HG03095 (cell line): ENCODE measurements at regions not wholly inside any gene's neighbourhood (a gene's known extent, or its start where the extent isn't known, plus 50 kb on each side); places are given as distances from the start of the nearest gene placed in this dataset.

Experiments used
- ATAC-seq: cut with Tn5 transposase; IDR thresholded peaks from one replicate; pipeline ENCODE4 v1.9.1; 2021; ENCODE audit warnings: moderate library complexity; ENCODE audit not compliant: unreplicated experiment

DNA sequence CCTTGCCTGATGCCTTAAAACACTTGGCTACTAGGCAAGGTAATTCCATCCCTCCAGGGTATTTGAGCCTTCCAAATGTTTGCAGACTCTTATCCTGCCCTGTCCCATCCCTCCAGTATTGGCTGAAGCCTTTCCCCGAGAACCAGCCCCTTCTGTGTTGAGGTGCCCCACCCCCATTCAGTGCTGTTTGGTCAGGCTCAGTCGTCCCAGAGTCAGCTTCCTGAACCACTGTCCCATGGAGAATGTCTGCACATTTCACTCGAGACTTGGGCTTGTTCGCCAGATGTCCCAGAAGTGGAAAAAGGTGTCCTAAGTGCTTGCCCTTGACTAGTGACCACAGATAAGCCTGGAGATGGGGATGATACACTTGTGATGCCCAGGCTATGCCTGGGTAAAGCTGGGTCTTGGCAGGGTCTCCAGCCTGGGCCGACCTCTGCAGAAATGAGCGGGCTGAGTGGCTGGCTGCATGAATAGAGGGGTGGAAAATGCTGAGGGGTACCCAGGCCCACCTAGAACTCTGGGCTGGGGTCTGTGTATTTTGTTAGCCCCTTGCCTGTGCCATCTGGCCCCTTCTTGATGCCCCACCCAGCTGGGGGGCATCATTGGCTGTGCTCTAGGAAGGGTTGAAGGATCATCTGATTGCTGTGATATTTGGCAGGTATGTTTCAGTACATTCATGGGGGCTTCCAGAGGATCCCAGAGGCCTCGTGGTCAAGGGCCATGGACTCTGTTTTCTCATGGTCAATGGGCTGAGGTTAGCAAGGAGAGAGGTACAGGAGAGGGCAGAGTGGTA is 178.4 kb downstream of the MACROH2A1 start:
- no peak for ATAC-seq

DNA sequence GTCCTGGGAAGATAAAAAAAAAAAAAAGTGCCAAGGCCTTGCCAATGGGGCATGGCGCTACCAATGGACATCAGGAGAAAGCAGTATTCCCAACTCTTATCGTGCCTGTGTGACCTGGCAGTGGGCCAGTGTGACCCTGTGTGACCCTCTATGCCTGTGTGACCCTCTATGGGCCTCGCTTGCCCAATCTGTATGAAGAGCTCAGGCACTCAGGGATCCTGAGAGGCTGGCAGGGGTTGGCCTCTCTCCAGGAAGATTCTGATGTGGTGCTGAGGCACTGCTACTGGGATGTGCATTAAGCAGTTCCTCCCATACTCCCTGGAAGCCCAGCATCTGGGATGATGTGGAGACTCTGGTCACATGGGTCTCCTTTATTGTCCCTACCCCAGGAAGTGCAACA is 179.2 kb downstream of the MACROH2A1 start:
- no peak for ATAC-seq

DNA sequence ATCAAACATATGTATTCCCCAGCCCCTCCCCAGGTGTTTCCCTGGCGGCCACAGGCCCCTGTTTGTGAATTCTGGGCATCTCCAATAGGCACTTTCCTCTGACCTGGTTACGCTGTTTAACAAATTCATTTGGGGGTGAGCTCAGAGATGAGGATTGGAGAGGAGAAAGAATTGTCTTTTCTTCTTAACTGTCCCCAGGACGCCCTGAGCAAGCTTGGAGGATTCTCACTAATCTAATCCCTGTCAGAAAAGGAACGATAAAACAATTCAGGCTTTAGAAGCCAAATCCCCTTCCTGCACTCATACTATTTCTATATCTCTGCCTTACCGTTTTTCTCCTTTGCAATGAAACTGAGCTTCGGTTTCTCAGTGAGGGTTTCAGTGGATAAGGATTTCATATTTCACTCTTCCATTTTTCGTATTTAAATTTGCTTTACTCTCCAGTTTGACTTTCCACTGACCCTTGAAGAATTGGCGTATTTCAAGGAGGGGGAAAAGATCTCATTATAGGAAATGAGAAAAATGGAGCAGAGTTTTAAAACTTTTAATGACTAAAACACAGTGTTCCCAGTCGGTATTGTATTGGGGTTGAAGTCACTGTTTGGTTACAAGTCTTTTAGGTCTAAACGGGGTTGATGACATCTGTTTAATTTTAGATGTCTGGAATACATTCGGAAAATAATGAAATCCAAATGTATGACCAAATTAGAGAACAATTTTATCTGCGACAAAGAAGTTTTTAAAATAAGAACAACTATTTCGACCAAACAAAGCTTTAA is 180.1 kb downstream of the MACROH2A1 start:
- ATAC-seq: no peak

DNA sequence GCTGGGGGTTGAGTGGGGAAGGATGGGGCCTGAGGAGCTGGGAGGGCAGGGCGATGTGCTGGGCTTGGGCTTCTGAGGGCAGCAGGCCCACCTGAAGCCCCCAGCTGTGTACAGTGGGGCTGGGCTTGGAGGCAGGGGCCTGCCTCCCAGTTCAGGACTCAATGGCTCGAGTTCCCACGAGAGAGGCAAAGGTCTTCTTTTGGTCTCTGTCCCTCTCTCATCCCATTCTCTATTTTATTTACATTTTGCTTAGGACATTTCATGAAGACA is 180.6 kb downstream of the MACROH2A1 start:
- no peak for ATAC-seq

DNA sequence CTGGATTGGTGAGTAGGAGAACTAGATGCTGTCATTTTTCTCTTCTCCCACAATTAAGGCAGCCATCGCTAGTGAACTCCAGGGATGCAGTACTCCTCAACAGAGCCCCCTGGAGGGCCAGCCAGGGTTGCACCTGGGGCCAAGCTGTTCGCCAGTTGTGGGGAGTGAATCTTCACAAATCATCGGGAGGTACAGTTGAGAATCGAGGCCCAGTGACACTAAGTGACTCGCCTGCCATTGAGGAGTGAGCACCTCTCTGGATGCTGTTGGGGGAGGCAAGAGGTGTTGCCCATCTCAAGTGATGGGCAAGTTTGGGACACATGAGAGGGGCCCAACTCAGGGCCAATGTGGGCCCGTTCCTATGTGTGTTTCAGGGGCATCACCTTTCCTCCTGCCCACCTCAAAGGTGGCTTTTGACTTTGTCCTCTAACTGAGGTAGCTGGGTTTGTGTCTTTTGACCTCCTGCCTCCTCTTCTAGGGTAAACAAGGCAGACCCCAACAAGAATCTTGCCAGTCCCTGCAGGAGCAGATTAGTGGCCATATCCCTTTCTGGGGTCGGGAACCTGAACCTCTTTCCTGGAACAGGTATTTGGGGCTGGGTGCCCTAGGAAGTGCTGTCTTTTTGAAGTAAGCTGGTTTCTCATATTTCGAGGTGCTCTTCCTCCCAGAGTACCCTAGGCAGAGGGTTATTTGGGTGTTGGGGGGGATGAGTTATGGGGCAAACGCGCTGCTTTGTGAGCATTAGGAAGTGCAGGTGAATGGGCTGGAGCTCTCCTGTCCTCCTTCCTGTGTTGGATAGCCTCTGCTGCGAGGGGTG is 181.2 kb downstream of the MACROH2A1 start:
- ATAC-seq: no peak

DNA sequence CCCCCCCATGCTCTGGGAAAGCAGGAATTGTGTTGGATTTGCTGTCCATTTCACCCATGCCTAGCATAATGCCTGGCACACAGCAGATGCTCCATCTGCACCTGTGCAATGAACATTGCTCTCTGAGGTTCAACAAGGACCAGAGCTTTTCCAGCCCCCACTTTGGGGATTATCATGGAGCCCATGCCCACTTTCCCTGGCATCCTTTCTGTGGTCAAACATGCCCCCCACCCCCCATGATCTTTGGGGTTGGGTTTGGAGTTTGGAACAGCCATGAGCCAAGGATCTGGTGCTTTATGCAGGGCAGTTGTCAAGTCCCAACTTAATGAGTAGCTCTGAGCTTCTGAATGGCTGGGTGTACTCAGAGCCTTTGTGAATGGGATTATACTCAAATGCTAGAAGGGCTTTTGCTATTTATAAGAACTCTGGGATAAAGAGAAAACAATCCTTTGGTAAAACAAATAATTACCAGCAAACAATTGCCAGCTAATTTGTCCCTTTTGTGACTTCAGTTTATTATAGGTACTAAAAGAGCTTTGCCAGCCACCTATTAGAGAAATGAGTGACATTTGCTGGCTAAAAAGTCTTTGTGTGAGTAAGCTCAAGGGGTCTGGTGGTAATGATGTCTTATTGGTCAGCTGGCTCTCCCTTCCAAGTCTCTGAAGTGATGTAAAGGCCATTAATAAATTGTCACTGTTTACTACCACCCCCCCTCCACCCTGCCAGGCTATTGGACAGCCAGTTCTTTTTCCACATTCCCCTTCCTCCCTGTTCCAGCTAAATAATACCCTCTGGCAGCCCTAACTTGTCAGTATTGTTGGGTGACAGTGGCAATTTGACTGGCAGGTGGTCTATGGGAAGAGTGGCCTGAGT is 182.3 kb downstream of the MACROH2A1 start:
- no peak for ATAC-seq

DNA sequence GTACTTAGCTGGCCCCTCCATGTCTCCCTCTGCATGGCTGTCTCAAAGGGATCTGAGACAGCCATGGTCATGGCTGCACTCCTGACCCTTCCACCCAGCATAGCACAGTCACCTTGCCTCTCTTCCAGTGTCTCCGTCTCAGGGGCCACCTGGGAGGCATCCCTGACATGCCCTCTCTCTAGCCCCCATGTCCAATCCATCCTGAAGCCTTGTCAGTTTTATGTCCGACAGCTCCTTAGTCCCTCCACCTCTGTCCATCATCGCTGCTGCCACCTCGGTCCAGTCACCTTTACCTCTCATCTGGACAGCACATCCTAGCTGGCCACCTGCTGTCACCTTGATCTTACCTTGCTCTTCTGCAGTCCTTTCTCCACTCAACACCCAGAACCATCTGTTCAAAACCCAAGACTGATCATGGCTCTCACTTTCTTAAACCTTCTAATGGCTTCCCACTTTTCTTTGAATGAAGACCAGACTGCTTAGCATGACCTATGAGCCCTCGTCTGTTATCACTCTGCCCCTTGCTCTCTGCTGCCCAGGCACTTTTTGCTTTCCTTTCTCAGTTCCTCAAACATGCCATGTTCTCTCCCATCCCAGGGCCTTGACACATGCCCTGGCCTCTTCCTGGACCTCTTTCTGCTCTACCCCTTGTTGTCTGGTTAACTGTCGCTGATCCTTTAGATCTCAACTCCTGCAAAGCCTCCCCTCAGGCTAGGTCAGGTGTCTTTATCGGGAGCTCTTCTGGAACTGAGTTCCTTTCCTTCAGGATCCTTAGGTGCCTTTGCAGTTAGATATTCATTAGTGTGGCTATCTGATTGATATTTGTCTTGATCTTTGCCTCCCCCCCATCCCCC is 181.8 kb upstream of the PITX1 start:
- ATAC-seq: no peak

DNA sequence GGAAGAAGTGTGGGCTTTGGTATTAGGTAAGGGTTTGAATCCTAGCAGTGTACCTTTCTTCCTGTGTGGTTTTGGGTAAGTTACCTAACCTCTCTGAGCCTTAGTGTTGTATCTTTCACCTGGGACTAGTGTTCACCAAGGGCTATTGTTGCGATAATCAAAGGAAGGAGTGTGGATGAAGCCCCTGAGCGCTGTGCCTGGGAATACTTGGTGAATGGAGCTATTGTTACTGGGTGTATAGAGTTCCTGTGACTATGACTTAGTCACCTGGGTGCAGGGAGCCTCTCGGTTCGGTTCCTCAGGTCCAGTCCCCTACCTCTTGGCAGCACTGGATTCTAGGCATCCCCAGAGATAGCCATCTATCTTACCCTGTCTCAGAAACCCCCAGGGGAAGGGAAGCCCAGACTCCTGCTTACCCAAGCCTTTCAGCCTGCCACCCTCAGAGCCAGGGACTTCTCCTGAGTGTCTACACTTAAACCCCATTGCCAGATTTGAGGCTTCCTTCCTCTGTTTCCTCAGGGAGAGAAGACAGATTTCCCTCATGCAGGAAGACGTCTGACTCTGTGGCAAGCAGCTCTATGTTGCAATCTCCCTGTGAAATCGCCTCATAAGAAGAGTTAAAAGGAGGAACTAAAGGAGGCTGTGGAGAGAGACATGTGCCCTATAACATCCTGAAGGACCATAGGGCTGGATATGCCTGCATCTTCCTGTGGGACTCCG is 181.0 kb upstream of the PITX1 start:
- ATAC-seq: no peak

DNA sequence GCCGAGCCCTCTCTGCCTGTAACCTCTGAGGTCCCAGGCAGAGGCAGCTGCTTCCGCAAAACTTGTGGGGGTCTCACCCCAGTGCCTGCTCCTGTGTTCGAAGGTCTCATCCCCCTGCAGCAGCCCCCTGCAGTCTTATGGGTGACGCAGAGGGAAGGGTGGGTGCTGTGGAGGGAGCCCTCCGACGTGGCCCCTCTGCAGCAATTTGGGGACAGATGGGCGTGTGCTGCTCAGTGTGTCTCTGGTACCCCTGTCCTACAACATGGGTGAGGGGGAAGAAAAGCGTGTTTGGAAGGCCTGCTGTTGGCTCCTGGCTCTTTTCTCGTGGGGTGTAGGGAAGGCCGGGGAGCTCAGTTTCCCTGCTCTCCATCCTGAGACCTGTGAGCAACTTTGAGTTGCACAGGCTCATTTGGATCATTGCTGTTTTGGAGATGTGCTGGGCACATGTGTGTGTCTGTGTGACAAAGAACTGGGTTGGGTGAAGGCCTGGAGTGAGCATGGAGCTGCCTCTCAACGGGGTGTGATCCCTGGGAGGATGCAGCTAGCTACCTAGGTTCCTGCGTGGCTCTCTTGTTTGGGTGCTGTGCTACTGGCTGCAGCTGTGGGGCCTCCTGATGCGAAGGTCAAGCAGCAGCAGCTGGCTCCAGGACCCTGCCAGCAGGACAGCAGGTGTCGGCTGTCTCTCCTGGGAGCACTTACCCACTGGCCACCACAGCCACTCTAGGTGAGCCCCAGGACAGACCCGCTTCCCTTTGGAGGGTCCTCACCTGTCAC is 179.6 kb upstream of the PITX1 start:
- no peak for ATAC-seq

DNA sequence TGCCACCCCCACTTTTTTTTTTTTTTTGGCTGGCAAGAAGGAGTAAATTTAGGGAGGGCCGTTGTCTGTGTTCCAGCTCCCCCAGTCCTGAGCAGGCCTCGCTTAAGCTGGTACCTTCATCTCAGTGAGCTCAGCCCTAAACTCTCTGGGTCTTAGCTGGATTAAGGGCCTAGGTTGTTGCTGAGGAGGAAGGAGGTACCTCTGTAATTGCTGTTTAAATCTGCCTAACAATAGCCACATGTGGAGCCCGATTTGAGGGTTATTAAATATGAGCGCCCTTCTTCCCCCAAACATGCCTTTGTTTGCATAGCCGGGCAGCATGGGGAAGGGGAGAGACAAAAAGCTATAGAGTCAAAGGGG is 179.0 kb upstream of the PITX1 start:
- no peak for ATAC-seq

DNA sequence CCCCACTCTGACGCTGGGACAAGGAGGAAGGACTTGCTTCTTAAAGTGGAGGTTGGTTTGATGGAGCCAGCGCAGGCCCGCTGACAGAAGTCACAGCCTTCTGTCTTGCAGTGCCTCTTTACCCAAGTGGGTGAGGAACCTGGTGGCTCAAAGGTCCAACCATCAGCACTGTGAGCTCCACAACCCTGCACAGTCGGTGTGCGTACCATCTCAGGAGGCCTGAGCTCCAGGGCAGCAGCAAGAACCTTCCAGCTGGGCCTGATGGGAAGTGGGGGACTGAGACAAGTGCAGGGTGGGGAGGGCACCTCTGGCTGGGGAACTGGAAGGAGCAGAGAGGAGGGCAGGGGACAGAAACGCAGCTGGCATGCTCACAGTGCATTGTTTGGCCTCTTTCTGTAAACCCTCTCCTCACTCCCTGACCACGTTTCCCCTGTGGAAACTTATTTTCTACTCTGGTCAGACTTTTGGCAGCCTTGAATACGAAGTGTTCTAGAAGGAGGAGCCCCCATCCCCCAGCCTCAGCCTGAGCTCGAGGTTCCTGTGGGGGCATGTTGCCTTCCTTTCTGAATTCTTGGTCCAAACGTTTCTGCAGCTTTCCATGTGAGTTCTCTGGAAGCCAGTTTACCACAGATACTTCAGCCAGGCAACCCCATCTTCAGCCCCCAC is 178.5 kb upstream of the PITX1 start:
- ATAC-seq: no peak

DNA sequence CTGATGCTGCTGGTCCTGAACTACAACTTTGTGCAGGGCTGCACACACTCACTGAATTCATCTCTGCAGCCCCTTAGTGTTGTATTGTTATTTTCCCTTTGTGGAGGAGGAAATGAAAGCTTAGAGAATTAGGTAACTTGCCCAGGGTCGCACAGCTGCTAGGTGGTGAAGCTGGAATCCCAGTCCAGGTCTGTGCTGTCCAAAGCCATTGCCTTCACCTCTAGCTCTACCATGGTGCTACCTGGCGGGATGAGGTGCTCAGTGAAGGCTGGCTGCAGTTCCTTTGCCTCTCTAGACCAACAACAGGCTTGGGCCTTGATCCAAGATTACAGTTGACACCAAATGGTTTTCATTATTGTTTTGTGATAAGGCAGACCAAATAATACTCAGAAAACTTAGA is 177.8 kb upstream of the PITX1 start:
- ATAC-seq: no peak

DNA sequence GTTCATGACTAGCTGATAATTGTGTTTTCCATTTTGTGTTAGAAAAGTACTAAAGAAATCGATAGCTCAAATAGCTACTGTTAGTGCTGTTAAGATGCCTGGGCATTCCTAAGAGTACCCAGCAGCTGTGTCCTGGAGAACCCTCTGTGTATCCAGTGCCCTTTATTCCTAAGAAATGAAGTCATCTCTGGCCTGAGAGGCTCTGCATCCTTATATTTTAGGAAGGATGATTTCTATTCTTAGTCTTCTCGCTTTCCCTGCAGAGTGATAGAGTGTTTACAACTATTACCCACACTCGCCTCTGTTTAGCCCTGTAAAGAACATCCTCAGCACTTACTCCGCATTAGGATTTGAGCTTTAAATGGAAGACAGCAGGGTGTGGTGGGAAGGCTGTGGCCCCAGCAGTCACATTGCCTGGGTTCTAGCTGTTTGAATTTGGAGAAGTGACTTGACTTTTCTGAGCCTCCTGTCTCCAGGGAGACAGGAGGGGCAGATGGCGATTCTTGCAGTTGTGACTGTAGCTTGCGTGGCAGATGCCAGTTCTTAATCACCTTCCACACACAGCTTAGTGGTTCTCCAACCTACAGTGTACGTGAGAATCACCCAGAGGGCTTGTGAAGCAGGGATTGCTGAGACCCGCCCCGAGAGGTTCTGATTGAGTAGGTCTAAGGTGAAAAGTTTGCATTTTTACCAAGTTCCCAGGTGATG is 177.2 kb upstream of the PITX1 start:
- no peak for ATAC-seq

DNA sequence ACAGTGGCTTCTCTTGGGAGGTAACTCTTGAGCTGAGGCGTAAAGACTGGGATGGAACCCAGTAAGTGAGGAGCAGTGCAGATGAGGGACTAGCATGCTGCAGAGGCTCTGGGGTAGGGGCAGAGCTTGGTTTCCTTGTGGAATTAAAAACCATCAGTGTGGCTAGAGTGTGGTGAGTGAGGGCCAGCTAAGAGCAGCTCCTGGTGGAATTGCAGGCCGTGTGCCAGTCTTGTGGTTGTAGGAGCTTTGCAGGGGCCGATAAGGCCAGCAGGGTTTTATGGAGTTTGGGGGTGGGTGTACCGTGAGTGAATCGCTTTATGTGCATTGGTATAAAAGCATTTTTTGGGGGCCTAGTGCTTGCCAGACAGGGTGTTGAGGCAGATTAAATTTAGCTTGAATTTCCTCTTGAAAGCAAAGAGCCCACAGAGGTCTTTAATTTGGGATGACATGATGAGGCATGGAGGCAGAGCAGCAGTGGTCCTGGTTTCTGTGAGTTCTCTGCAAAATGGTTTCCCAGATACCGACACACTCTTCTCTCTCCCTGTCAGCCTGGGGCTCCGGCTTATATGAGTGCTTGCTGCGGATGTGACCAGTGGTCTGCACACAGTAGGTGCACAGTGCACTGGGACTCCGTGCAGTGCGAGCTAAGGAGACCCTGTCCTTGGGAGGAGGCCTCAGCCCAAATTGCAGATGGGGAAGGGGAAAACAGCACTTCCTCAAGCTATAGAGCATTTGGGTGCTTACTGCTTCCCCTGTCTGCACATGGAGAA is 176.4 kb upstream of the PITX1 start:
- no peak for ATAC-seq

DNA sequence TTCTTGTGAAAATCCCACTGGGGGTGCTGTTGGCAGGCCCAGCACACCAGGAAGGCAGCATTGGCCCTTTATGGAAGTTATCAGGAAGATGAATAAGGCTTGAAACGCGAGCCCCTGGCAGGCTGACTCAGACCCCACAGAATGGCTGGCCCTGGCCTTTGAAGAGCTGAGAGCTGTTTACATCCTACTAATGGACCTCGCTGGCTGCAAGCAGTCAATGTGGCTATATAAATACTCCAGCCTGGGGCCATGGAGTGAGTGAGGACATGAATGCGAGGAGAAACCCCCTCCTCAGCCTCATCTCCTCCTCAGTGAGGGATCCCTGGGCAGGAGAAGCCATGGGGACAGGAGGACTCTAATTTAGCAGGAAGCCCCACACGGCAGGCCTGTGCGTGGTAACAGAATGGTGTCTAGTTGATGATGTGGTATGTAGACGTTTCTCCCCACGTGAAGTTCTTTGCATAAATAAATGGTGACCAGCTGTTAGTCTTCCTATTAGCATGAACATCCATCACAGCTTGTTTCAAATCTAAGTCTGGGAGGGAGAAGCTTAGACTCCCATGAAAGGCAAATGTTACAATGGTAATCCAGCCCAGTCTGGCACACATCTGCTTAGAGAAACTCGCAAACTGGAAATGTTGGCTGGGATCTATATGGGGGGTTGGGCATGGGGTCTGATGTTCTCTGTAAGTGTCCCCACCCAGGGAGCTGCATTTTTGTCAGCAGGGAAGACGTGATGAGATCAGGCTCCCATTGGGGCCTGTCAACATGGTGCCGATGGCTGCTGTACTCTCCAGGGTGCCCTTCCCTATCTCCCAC is 175.1 kb upstream of the PITX1 start:
- no peak for ATAC-seq

DNA sequence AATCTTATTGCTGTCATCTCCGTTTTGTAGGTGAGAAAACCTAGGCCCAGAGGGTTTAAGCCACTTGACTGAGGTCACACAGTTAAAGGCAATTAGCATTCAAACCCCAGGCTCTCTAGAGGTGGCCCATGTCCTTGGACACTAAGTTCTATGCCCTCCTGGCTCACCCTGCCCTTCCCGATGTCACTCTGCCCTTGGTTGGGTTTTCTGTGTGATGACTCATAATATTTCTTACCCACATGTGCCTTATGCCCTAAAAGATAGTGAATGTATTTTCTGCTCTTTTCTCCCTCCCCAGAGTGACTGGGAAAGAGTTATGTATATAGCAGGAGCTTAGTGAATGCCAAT is 174.5 kb upstream of the PITX1 start:
- ATAC-seq: no peak
